Transverse colon (tissue), 4 donors: ENCODE measurements at regions not wholly inside any gene's neighbourhood (a gene's known extent, or its start where the extent isn't known, plus 50 kb on each side); places are given as distances from the start of the nearest gene placed in this dataset.

Experiments
- CTCF ChIP-seq, 5 experiments: fragments of 200-600 bp in 3 of 5; fragments of 450-650 bp in 2 of 5; sonication (generic) in 3 of 5; IDR thresholded peaks; 1 replicate in 2 of 5; 2 replicates in 3 of 5; pipeline ENCODE4 v1.5.1; 2016 to 2017; ENCODE audit warnings: antibody characterized with exemption in 5 of 5, inconsistent platforms in 3 of 5, mild to moderate bottlenecking in 2 of 5, moderate library complexity in 1 of 5
- EP300 ChIP-seq: sonication (generic); formaldehyde crosslinking; IDR thresholded peaks from one replicate; pipeline ENCODE4 v1.6.1; 2017; ENCODE audit warnings: antibody characterized with exemption, low read depth
- POLR2A ChIP-seq: fragments of 450-650 bp; IDR thresholded peaks from one replicate; pipeline ENCODE4 v1.6.1; 2016; ENCODE audit warnings: antibody characterized with exemption, mild to moderate bottlenecking, moderate library complexity
- POLR2AphosphoS5 ChIP-seq, 3 donors: sonication (generic); formaldehyde crosslinking; IDR thresholded peaks; one replicate each; pipeline ENCODE4 v1.6.1; 2016; ENCODE audit warnings: antibody characterized with exemption in 3 of 3

- no peak for TF ChIP-seq POLR2A
- no peak for TF ChIP-seq CTCF (IDR thresholded peaks at IDR 0.05)
- no peak for TF ChIP-seq EP300
- no peak for TF ChIP-seq POLR2AphosphoS5 (IDR thresholded peaks at IDR 0.05)
Observed at GRCh38 chr6:87938287-87938686, 109.4 kb upstream of the SPACA1 start.
